ENCODE measurements at regions not wholly inside any gene's neighbourhood (a gene's known extent, or its start where the extent isn't known, plus 50 kb on each side); places are given as distances from the start of the nearest gene placed in this dataset.

- Histone ChIP-seq H3K4me1 (no peaks in the 10 kb centered on the region), H3K4me2 (no peak overlapping the region), H3K36me3 (no peaks in the 10 kb centered on the region), H3K27me3 (no peaks in the 10 kb centered on the region), H3K9me3 (ENCODE audit: low read depth) (no peaks in the 10 kb centered on the region), H4K20me1 (ENCODE audit: low read depth) (no peaks in the 10 kb centered on the region), H3K4me3 (no peak overlapping the region), H3F3A (ENCODE audit: low read depth) (no peaks in the 10 kb centered on the region), H2AFZ (replicated peaks) (no peak overlapping the region), H3K27ac (no peak overlapping the region), H3K79me2 (ENCODE audit: low read depth) (no peaks in the 10 kb centered on the region), H3K9ac (no peak overlapping the region)
- TF ChIP-seq CTCF (IDR thresholded peaks at IDR 0.05) (no peak), EZH2 (IDR thresholded peaks at IDR 0.05) (no peak), EZH2phosphoT487 (IDR thresholded peaks at IDR 0.05) (no peak)
- Mint-ChIP-seq H3K27me3 (ENCODE audit: insufficient read depth, low read depth) (peaks cover 11% of the 10 kb centered on the region), H3K9me3 (peaks cover 7% of the 10 kb centered on the region), H3K27ac (peak overlapping the region; percentile 47), H3K36me3 (no peaks in the 10 kb centered on the region), H3K4me3 (no peak overlapping the region), H3K4me1 (peaks cover 3% of the 10 kb centered on the region)
- no peak for DNase-seq (ENCODE audit: low spot score)
Measured at GRCh38 chr4:153110739-153111138, 93.5 kb upstream of the TRIM2 start.

GRCh38 chr4:153111426-153112040 is 92.7 kb upstream of the TRIM2 start:
- no peak overlapping the region for H3K4me3 Mint-ChIP-seq
- no peaks in the 10 kb centered on the region for H4K20me1 ChIP-seq (ENCODE audit: low read depth)
- no peak for DNase-seq (ENCODE audit: low spot score)
- H3K4me2 ChIP-seq, result no peak overlapping the region
- H3K4me3 ChIP-seq, result no peak overlapping the region
- H3K4me1 ChIP-seq, result no peaks in the 10 kb centered on the region
- no peak overlapping the region for H3K27ac Mint-ChIP-seq
- TF ChIP-seq EZH2 (IDR thresholded peaks at IDR 0.05) (no peak), EZH2phosphoT487 (IDR thresholded peaks at IDR 0.05) (no peak), CTCF (IDR thresholded peaks at IDR 0.05) (no peak)
- no peaks in the 10 kb centered on the region for H3K36me3 Mint-ChIP-seq
- H2AFZ ChIP-seq (replicated peaks), result no peak overlapping the region
- H3K27me3 ChIP-seq, result no peaks in the 10 kb centered on the region
- no peak overlapping the region for H3K27ac ChIP-seq
- no peaks in the 10 kb centered on the region for H3K9me3 ChIP-seq (ENCODE audit: low read depth)
- peaks cover 3% of the 10 kb centered on the region for H3K4me1 Mint-ChIP-seq
- H3F3A ChIP-seq (ENCODE audit: low read depth), result no peaks in the 10 kb centered on the region
- H3K9me3 Mint-ChIP-seq, result no peaks in the 10 kb centered on the region
- H3K36me3 ChIP-seq, result no peaks in the 10 kb centered on the region
- H3K79me2 ChIP-seq (ENCODE audit: low read depth), result no peaks in the 10 kb centered on the region
- peaks cover 13% of the 10 kb centered on the region for H3K27me3 Mint-ChIP-seq (ENCODE audit: insufficient read depth, low read depth)
- H3K9ac ChIP-seq, result no peak overlapping the region

DNA sequence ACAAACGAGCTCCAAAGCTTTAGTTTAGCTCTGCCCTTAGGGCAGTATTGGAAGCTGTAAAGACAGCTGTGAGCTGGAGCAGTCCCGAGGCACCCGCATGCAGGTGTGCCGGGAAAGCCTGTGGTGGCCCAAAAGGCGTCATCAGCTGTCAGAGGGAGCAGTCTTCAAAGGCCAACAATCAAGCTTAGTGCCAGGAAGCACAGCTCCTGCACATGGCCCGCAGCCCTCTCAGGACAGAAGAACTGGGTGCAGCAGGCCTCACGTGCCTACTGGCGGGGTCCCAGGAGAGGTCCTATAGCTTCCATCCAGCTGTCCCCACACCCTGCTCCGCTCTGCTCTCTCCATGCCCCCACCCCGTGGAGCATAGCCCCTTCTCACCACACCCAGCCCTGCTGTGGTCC is 92.2 kb upstream of the TRIM2 start:
- Histone ChIP-seq H3K9ac (no peak overlapping the region), H3K4me2 (no peak overlapping the region), H3K79me2 (ENCODE audit: low read depth) (no peaks in the 10 kb centered on the region), H2AFZ (replicated peaks) (no peak overlapping the region), H3F3A (ENCODE audit: low read depth) (no peaks in the 10 kb centered on the region), H3K27me3 (no peaks in the 10 kb centered on the region), H3K9me3 (ENCODE audit: low read depth) (no peaks in the 10 kb centered on the region), H3K36me3 (no peaks in the 10 kb centered on the region), H4K20me1 (ENCODE audit: low read depth) (no peaks in the 10 kb centered on the region), H3K27ac (no peak overlapping the region), H3K4me1 (no peaks in the 10 kb centered on the region), H3K4me3 (no peak overlapping the region)
- peaks cover 3% of the 10 kb centered on the region for H3K4me1 Mint-ChIP-seq
- no peak for DNase-seq (ENCODE audit: low spot score)
- H3K27me3 Mint-ChIP-seq (ENCODE audit: insufficient read depth, low read depth), result peaks cover 13% of the 10 kb centered on the region
- H3K27ac Mint-ChIP-seq, result no peak overlapping the region
- no peak for TF ChIP-seq CTCF (IDR thresholded peaks at IDR 0.05)
- TF ChIP-seq EZH2 (IDR thresholded peaks at IDR 0.05), result no peak
- no peak for TF ChIP-seq EZH2phosphoT487 (IDR thresholded peaks at IDR 0.05)
- no peaks in the 10 kb centered on the region for H3K9me3 Mint-ChIP-seq
- H3K36me3 Mint-ChIP-seq, result no peaks in the 10 kb centered on the region
- no peak overlapping the region for H3K4me3 Mint-ChIP-seq

Data from neural progenitor cell (in vitro differentiated cells).